DND-41 (cell line): ENCODE measurements at regions not wholly inside any gene's neighbourhood (a gene's known extent, or its start where the extent isn't known, plus 50 kb on each side); places are given as distances from the start of the nearest gene placed in this dataset.

Experiments
- EZH2 ChIP-seq: IDR thresholded peaks from 3 replicates; pipeline ENCODE4 v1.6.1; 2012; ENCODE audit warnings: borderline replicate concordance, low read depth, mild to moderate bottlenecking, moderate library complexity, low read length, inconsistent platforms; ENCODE audit not compliant: severe bottlenecking
- TF ChIP-seq, protein P1 (sequence below): IDR thresholded peaks from 2 replicates; pipeline ENCODE4 v1.5.1; 2012; ENCODE audit warnings: borderline replicate concordance, low read length, moderate library complexity, mild to moderate bottlenecking; ENCODE audit not compliant: poor library complexity, severe bottlenecking; ENCODE audit errors: extremely low read depth

DNA sequence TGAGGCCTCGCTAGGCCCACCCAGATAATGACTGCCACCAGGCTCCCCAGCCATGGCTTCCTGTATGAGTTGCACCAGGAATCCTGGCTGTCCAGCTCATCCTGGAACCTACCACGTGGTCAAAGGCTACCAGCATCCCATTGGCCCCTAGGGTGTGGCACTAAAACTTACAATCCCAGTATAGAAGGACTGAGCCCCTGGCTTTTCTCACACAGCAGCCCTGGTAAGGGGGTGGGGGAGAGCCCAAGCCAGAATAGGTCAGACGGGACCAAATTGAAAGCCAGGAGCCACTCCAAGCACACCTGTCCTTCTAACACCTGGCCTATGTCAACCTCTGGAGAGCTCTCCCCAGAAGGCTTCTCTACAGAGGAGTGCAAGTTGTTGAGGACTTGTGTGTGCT is 269.3 kb upstream of the AGTR2 start:
- TF ChIP-seq, protein P1, sequence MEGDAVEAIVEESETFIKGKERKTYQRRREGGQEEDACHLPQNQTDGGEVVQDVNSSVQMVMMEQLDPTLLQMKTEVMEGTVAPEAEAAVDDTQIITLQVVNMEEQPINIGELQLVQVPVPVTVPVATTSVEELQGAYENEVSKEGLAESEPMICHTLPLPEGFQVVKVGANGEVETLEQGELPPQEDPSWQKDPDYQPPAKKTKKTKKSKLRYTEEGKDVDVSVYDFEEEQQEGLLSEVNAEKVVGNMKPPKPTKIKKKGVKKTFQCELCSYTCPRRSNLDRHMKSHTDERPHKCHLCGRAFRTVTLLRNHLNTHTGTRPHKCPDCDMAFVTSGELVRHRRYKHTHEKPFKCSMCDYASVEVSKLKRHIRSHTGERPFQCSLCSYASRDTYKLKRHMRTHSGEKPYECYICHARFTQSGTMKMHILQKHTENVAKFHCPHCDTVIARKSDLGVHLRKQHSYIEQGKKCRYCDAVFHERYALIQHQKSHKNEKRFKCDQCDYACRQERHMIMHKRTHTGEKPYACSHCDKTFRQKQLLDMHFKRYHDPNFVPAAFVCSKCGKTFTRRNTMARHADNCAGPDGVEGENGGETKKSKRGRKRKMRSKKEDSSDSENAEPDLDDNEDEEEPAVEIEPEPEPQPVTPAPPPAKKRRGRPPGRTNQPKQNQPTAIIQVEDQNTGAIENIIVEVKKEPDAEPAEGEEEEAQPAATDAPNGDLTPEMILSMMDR, result no peak
- TF ChIP-seq EZH2, result no peak
